GM19455 (cell line): ENCODE measurements at regions not wholly inside any gene's neighbourhood (a gene's known extent, or its start where the extent isn't known, plus 50 kb on each side); places are given as distances from the start of the nearest gene placed in this dataset.

Source experiments
- ATAC-seq: cut with Tn5 transposase; IDR thresholded peaks from one replicate; pipeline ENCODE4 v1.9.1; 2021; ENCODE audit not compliant: unreplicated experiment

GRCh38 chr15:62920682-62921502 is 121.7 kb upstream of the TPM1 start:
- ATAC-seq: no peak

- ATAC-seq: no peak
Measured at GRCh38 chr15:62922514-62922913, 120.0 kb upstream of the TPM1 start.

GRCh38 chr15:62925875-62926274 is 116.7 kb upstream of the TPM1 start:
- ATAC-seq: no peak

GRCh38 chr15:62927196-62927595 is 115.4 kb upstream of the TPM1 start:
- no peak for ATAC-seq

GRCh38 chr15:62927836-62928235 is 114.7 kb upstream of the TPM1 start:
- no peak for ATAC-seq

GRCh38 chr15:62928242-62928999 is 114.1 kb upstream of the TPM1 start:
- ATAC-seq: no peak

GRCh38 chr15:62929000-62929357 is 113.6 kb upstream of the TPM1 start:
- no peak for ATAC-seq

- no peak for ATAC-seq
Measured at GRCh38 chr15:62931650-62932049, 110.9 kb upstream of the TPM1 start.

GRCh38 chr15:62932436-62932835 is 110.1 kb upstream of the TPM1 start:
- ATAC-seq: no peak

GRCh38 chr15:62933386-62933785 is 109.2 kb upstream of the TPM1 start:
- ATAC-seq: no peak

- no peak for ATAC-seq
Measured at GRCh38 chr15:62934236-62934971, 108.1 kb upstream of the TPM1 start.

GRCh38 chr15:62935300-62936081 is 107.1 kb upstream of the TPM1 start:
- ATAC-seq: no peak

GRCh38 chr15:62938825-62939224 is 103.7 kb upstream of the TPM1 start:
- ATAC-seq: no peak

GRCh38 chr15:62940093-62940754 is 102.3 kb upstream of the TPM1 start:
- no peak for ATAC-seq

GRCh38 chr15:62940755-62941361 is 101.7 kb upstream of the TPM1 start:
- ATAC-seq: no peak

GRCh38 chr15:62941699-62942098 is 100.8 kb upstream of the TPM1 start:
- no peak for ATAC-seq

- no peak for ATAC-seq
Measured at GRCh38 chr15:62942428-62942827, 100.1 kb upstream of the TPM1 start.

- no peak for ATAC-seq
Measured at GRCh38 chr15:62945063-62945462, 97.5 kb upstream of the TPM1 start.

GRCh38 chr15:62945760-62946159 is 96.8 kb upstream of the TPM1 start:
- no peak for ATAC-seq

- ATAC-seq: no peak
Measured at GRCh38 chr15:62946940-62947339, 95.6 kb upstream of the TPM1 start.
